ENCODE measurements at regions not wholly inside any gene's neighbourhood (a gene's known extent, or its start where the extent isn't known, plus 50 kb on each side); places are given as distances from the start of the nearest gene placed in this dataset.
"Not testable (repeated sequence)": the region's sequence is repeated elsewhere in the genome, so short reads cannot be mapped to it uniquely, and the experiment has no call there.

DNA sequence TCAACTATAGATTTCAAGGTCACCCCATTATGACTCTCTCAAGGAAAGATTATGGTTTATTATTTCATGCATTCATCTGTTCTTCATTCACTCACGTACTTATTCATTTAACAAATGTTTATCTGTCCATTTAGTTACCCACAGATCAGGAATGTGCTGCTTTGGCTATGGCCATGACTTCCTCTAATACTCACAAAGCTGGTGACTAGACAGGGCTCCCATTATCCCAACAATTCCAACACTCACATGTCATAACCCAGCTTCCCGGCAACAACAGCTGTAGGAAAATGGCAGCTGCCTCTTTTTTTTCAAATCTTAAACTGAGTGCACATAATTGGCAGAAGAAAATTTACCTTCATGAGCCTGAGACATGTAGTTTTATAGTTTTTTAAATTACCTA is 190.8 kb upstream of the CCDC196 start:
- DNase-seq = no peak

DNA sequence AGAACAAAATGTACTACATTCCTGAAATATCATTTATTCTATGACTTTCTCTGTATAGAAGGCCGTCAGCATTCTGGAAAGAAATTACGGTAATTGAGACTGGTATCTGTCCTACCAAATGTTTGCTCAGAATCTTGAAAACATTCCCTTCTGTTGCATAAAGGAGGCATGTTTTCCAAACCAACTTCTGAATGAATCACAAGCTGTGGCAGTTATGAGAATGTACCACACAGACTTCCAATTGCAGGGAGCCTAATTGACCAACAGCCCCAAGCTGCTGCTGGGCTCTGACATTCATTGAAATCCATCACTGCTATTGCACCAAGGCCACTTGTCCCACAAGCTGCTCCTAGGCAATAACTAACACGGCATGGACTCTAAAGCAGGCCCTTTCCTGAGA is 185.3 kb upstream of the CCDC196 start:
- no peak for DNase-seq

DNA sequence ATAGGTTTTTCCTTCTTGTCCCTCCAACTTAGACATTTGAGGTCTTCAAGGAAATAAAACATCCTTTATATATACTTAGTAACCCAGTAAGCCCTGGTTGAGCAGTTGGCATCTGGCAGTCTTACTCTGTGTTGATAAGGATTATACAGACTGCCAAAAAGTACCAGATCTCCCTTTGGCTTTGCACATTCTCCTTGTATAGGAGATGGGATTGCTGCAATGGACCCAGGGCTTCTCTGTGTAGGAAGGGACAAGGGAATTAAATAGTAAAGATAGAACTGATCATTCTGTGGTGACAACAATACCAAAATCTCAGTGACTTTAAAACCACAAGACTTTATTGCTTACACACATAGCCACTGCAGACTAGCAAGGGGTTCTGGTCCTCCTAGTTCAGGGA is 180.1 kb upstream of the CCDC196 start:
- DNase-seq = no peak

DNA sequence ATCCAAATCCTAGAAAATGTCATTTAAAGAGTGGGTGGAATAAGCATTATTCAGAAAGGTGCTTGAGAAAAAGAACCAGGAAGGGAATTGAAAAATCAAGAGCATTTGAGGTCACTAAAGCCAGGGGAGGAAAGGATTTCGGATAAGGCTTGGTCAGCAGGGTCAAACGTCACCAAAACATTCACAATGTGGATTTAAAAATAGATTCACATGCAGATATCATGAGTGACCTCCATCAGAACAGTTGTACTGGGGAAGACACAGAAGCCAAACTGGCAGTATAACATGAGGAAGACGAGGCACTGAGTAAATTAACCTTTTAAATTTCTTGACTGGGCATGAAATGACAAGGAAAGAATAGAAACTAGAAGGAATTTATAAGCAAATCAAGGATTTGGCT is 175.1 kb upstream of the CCDC196 start:
- no peak for DNase-seq

DNA sequence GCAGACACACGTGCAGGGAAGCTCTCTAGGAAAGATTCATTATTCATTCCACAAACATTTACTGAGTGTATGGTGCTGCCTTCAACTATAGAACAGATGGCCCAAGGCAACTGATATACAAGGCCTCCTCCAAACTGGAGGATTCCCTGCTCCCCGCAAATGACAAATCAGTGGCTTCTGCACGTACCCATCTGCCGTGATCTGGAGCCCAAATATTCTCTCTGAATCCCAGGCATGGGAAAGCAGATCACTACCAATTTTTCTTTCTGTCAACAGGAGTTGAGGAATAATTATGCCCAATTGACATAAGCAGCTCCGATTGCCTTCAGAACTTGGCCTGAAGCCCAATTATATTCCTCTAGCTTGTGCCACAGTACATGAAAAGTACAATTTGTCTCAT is 174.2 kb upstream of the CCDC196 start:
- no peak for DNase-seq

DNA sequence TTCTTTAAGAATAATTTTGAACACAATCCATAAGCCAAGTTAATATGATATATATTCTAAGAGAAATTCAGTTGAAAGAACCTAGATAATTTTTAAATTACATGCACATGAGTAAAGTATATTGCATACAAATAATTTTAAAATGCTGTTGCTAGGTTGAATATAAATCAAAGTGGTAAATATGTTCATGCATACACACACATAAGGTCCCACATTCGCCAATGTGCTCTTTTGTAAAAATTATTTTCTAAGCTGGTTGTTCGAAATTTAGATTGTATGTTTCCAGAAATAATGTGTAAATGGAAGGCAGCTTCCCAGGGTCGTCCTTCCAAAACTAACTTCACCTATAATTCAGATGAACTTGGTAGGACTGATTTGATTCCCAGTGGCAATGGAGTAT is 173.7 kb upstream of the CCDC196 start:
- DNase-seq = no peak

DNA sequence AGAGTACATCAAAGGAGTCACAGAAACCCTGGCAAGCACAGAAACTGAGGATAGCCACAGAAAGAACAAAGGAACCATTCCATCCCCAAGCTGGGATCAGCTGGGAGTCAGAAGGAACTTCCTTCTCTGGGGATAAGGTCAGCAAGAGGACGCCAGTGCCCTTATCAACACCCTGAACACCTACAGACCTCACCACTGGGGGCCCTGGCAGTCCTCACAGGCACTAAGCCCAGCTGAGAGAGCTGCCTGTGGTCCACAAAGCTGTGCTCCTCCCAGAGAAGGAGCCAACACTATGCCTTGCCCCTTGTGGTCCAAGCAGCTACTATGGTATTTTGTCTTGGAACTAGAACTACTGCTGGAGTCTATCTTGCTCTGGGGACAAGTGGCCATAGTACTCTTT is 171.1 kb upstream of the CCDC196 start:
- DNase-seq = no peak

DNA sequence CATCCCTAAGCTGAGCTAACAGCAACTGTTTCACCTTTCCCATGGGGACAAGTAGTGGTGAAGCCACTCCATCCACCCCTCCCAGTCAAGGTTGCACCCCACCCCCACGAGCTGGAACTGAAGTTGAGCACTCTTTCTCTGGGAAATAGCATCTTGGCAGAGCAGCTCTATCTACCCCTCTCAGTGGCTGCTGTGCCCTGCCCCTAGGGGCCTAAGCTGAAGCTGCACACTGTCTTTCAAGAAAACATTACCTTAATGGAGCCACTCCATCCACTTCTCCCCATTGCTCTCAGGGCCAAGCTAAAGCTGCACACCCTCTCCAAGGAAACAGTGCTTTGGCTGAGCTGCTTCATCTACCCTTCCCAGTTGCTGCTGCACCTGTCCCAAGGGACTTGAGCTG is 170.6 kb upstream of the CCDC196 start:
- no peak for DNase-seq

DNA sequence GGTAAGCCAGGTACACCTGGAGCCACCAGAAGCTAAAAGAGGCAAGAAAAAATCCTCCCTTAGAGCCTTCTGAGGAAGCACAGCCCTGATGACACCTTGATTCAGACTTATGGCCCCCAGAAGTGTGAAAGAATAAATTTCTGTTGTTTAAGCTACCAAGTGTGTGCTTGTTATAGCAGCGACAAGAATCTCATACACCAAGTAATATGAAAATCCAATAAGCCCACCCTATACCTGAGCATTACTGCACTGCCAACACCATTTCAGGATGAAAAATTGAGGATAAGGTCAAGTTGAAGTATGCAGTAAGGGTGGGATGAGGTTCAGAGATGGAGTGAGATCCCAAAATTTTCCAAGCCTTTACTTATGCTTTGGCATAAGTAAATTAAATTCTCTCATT is 163.6 kb upstream of the CCDC196 start:
- DNase-seq = no peak

DNA sequence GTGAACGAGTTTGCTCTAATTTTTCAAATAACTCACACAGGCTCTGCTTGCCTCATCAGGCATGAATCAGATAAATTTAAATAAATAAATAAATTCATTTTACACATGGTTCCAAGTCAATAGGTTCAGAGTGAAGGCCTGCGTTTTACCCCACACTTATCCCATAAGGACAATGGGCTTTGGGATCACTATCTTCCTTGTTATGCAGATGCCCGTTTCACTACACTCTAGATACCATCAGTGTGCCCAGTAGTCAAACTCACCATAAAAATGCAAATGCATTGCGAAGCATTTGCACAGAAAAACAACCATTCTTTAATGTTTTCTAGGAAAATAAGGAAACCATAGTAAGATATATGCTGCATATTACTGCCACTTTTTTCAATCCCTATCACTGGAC is 155.9 kb upstream of the CCDC196 start:
- DNase-seq = no peak

DNA sequence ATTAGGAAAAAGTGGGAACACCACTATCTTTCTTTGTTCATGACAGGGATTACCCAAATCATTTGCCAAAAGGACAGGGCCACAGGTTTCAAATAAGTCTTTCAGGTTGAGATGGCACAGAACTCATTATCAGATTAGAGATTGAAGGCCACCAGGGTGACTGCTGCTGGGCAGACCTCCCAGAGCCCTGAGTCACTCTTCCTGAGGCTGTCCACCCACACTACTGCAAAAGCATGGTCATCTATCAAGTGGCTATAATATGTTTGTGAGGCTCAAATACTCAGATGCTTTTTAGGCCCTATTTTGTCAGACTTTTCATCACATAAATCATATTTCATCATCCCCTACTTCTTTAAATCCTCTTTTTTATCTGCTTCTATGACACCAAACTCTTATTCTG is 155.3 kb upstream of the CCDC196 start:
- no peak for DNase-seq

DNA sequence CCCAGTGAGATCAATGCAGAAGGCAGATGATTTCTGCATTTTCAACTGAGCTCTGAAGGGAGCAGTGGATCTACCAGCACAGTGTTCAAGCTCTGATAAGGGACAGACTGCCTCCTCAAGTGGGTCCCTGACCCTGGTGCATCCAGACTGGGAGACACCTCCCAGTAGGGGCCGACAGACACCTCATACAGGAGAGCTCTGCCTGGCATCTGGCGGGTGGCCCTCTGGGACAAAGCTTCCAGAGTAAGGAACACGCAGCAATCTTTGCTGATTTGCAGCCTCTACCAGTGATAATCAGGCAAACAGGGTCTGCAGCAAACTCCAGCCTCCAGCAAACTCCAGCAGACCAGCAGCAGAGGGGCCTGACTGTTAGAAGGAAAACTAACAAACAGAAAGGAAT is 152.9 kb upstream of the CCDC196 start:
- DNase-seq = not testable (repeated sequence)

DNA sequence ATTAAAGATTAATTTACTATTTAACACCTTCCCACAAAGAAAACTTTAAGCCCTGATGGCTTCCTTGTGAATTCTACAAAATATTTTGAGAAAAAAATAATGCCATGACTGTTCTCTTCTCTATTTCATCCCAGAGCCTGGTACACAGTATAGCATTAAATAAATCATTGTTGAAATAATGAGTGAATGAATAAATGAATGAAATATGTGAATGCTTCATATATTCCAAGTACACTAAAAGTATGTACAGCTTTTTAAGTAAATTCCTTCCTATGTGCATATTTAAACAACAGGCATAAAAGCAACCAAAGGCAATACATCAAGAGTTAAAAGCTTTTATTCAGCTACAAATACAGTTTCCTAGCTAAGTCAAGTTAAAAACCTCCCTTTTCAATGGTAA is 144.9 kb upstream of the CCDC196 start:
- DNase-seq = no peak

DNA sequence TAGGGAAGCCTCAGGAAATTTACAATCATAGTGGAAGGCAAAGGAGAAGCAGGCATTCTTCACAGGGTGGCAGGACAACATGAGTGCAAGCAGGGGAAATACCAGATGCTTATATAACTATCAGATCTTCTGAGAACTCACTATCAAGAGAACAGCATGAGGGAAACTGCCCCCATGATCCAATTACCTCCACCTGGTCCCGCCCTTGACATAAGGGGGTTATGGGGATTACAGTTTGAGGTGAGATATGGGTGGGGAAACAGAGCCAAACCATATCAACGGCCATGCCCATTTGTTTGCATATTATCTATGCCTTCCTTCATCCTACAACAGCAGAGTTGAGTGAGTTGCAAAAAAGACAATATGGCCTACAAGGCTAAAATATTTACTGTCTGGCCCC is 140.2 kb upstream of the CCDC196 start:
- no peak for DNase-seq

DNA sequence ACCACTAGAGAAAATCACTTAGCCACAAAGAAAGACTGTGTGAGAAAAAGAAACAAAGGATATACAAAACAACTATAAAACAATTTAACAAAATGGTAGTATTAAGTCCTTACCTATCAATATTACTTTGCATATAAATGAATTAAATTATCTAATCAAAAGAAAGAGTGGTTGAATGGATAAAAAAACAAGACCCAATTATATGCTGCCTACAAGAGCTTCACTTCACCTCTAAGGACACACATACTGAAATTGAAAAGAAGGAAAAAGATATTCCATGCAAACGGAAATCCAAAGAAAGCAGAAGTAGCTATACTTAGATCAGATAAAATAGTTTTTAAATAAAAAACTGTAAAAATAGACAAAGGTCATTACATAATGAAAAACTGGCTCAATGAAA is 134.9 kb upstream of the CCDC196 start:
- DNase-seq = no peak

DNA sequence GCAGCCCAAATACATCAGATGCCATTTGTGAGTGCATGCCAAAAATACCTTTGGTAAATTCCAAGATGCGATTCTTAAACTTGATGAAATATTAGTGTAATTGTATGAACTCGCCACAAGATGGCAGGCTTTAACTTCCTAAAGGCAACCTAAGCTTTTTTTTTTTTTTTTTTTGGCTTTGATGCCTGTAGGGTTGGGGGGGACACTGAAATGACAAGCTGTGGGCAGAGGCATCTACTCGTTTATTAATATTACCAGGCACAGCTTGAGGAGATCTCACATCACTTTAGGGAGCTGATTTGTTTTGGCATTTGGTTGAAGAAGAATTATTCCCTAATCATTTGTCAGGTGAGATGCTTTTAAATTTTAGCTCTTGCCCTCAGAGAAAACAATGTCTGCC is 126.7 kb upstream of the CCDC196 start:
- peak; percentile 57 for DNase-seq

DNA sequence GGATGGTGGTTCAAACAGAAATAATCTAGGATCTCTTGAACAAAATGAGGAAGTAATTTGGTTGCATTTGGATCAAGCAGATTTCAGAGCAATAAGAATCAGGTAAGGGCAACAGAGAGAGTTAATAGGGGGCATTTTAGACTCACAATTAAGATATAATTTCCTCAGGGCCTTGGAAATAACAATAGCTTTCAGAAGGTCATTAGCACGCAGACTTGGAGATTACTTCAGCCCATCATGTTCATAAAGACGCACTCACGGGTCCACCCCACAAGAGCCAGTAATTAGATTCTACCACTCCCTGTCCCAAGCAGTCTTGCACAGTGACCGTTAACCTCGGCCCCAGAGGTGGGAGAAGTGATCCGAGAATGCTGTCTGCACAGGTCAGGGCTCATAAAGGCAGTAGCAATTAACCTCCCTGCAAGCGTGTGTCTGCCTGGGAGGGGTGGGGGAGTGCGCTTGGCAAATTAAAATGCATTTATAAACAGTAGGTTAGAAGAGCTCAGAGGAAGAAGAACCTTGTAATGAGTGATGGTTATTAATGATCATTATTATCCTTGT is 125.7 kb upstream of the CCDC196 start:
- no peak for DNase-seq

DNA sequence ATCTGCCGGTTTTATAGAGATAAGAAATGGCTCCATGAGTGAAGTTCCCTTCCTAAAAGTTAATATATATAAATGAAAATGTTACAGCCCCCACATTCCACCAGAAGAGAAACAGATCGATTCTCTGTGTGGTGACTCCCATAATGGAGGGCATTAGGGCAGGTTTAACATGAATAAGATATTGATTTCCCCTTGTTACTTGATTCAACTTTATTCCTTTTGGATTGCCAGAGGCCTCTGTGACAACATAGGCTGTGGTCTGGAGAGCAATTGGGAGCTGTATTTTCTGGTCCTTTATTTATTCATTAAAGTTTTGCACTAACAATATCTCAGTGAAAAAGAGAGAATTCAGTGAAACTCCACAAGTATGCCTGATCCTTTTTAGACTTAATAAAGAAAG is 125.2 kb upstream of the CCDC196 start:
- DNase-seq = no peak

DNA sequence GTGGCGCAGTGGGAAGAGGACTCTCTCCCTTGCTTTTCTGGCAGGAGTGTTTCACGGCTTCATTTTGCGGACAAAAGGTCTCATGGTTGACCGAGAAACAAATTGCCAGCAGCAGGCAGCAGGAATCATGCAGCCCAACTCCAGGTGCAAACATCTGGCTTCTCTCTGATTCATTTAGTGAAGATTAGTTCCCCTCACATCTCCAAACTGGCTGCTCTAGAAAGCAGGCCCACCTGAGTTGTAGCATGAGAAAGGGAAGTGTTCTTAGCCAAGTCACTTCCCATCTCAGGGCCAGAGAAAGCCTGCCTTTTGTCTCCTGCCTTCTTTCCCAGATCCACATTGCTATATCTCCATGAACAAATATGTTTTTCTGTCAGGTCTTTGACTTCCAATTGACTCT is 120.8 kb upstream of the CCDC196 start:
- DNase-seq = no peak

DNA sequence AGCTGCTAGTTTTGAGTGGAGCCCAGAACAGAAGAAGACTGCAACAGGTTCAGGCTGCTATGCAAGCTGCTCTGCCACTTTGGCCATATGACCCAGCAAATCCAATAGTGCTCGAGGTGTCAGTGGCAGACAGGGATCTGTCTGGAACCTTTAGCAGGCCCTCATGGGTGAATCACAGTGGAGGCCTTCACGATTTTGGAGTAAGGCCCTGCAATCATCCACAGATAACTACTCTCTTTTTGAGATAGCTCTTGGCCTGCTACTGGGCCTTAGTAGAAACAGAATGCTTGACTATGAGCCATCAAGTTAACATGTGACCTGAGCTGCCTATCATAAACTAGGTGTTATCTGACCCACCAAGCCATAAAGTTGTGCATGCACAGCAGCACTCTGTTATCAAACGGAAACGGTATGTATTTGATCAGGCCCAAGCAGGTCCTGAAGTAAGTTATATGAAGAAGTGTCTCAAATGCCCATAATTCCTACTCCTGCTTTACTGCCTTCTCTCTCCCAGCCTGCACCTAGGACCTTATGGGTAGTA is 116.9 kb upstream of the CCDC196 start:
- DNase-seq = no peak

DNA sequence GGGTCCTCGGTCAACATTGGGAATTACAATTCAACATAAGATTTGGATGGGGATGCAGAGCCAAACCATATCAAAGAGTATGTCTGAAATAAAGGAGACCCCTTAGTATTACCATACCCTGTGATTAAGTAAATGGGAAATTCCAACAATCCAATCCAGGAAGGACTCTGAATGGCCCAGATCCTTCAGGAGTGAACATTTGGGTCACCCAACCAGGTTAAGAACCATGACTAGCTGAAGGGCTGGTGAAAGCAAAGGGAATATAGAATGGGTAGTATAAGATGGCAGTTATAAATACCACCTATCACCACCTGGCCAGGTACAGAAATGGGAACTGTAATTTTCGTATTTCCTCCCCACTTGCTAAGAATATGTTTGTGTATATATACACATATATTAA is 114.4 kb upstream of the CCDC196 start:
- no peak for DNase-seq

DNA sequence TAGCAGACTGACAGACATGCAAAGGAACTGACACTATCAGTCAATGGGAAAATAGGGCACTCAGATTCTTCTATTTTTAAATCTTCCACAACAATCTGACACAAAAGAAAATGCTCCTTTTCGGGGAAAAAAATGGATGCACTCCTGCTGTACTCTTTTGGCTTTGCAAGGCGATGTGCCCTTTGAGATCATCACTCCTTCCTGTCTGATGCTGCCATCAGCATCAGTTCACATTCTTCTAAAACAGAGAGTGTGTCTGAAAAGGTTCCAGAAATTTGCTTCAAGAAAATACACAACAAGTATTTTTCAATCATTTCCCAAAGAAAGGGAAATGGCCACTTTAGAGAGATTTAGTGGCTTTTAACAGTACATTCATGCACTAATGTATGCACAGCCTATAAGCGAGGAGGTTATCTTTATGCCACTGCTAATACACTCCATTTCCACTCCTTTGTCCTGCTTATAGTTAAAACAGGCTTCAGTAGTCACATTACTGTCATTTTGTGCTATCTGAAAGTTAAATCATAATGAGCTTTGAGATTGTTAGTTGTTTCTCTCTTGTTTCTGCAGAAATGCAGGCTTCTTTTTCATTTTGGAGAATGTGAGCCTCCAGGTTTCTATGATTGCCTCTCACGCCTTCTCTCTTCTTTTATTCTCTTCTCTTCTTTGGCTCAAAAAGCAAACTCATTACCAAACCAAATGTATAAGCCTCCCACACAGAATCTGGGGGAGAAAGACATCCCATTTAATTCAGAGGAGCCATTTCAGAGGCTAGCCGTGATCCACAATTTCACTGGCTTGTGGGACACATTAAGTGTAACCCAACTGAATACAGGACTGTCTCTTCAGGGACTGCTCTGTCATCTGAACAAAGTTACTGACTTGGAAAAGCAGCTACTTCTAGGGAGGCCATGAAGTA is 110.9 kb upstream of the CCDC196 start:
- DNase-seq = no peak

DNA sequence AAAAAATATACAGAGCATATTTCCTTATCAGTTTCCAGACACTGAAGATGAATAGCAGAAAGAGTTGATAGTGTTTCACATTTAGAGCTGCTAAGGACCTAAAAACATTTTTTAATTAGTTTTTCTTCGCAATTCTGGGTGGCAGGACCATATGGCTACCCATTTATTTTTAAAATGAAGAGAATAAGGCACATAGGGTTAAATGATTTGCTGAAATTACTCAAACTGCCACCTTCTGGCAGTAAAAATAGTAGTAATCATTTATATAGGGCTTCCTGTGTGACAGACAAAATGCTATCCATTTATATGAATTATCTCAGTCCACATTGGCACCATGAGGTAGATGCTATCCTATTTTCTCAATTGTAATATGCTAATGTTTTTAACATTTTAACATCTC is 108.6 kb upstream of the CCDC196 start:
- DNase-seq = no peak

DNA sequence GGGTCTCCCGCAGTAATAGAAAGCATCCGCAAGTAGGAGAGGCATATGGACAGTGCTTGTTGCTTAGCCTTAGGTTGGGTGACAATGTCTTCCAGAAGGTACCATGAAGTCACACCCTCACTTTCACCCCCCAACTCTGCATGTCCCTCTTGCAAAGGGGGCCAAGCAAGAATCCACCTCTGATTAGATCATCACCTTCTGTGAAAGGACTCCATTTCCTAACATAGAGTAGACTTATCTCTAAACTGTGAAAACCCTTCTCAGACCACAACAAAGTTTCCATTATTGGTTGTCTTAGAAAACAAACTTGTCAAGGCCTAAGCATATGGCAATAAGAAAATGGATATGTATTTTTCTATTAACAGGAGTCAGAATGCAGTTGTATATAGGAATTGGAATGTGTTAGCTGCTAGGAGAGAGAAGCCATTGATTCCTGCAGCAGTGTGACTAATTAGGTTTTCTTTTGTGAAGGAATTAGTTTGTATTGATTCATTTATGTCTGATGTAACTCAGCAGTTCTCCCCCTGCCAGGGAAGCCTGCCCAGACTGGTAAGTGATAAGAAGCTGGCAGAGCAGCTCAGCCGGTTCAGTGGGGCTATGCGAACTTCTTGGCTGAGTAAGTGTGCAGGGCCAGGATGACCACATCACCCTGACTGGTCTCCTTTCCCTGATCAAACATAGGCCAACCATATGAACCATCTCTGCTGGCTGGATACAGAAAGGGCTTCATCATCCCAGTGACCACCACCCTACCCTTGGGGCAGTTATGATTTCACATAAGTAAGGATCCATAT is 107.3 kb upstream of the CCDC196 start:
- no peak for DNase-seq

Data from HCEC 1CT (cell line).